22Rv1 (cell line): ENCODE measurements at regions not wholly inside any gene's neighbourhood (a gene's known extent, or its start where the extent isn't known, plus 50 kb on each side); places are given as distances from the start of the nearest gene placed in this dataset.

Experiments
- ZFX ChIP-seq: fragments of 450-650 bp; IDR thresholded peaks from 2 replicates; pipeline ENCODE4 v1.6.1; 2017; ENCODE audit warnings: antibody characterized with exemption, borderline replicate concordance
- TF ChIP-seq, protein P1 (sequence below): fragments of 450-650 bp; IDR thresholded peaks from 2 replicates; pipeline ENCODE4 v1.5.1; 2017; ENCODE audit warnings: mild to moderate bottlenecking

DNA sequence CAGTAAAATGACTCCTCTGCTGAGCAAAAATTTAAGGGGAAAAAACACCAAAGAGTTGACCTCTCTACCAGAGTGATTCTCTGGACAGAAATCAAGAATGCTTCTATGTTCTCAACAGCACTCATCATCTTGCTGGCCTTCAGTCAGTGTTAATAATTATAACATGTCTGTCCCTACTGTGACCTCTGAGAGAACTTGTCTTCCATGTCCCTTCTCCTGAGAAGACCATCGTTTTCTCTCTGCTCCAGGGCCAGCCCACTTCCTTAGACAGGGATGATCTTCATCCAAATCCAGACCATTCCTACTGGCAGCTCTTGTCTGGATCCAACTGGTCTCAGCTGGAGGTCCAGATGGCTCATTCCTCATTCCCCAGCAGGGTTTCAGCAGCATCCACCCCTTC is 139.0 kb upstream of the NECTIN3 start:
- TF ChIP-seq, protein P1, sequence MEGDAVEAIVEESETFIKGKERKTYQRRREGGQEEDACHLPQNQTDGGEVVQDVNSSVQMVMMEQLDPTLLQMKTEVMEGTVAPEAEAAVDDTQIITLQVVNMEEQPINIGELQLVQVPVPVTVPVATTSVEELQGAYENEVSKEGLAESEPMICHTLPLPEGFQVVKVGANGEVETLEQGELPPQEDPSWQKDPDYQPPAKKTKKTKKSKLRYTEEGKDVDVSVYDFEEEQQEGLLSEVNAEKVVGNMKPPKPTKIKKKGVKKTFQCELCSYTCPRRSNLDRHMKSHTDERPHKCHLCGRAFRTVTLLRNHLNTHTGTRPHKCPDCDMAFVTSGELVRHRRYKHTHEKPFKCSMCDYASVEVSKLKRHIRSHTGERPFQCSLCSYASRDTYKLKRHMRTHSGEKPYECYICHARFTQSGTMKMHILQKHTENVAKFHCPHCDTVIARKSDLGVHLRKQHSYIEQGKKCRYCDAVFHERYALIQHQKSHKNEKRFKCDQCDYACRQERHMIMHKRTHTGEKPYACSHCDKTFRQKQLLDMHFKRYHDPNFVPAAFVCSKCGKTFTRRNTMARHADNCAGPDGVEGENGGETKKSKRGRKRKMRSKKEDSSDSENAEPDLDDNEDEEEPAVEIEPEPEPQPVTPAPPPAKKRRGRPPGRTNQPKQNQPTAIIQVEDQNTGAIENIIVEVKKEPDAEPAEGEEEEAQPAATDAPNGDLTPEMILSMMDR, result no peak
- TF ChIP-seq ZFX, result no peak
